Glutamatergic neuron (in vitro differentiated cells): ENCODE measurements at regions not wholly inside any gene's neighbourhood (a gene's known extent, or its start where the extent isn't known, plus 50 kb on each side); places are given as distances from the start of the nearest gene placed in this dataset.

Experiments used
- DNase-seq: peaks from one replicate; pipeline ENCODE4 v3.0.0; 2022
- H3K27ac Mint-ChIP-seq: one replicate; pipeline ENCODE4 v1.8.0; 2020; ENCODE audit warnings: mild to moderate bottlenecking, mixed read lengths, inconsistent platforms; ENCODE audit not compliant: unreplicated experiment
- H3K27me3 Mint-ChIP-seq: one replicate; pipeline ENCODE4 v1.8.0; 2020; ENCODE audit warnings: mild to moderate bottlenecking, moderate library complexity, mixed read lengths, inconsistent platforms; ENCODE audit not compliant: unreplicated experiment
- H3K36me3 Mint-ChIP-seq: one replicate; pipeline ENCODE4 v1.8.0; 2020; ENCODE audit warnings: mild to moderate bottlenecking, mixed read lengths, inconsistent platforms; ENCODE audit not compliant: unreplicated experiment
- H3K4me1 Mint-ChIP-seq: one replicate; pipeline ENCODE4 v1.8.0; 2020; ENCODE audit warnings: mild to moderate bottlenecking, low read depth, mixed read lengths, inconsistent platforms; ENCODE audit not compliant: unreplicated experiment
- H3K4me3 Mint-ChIP-seq: one replicate; pipeline ENCODE4 v1.8.0; 2020; ENCODE audit warnings: mild to moderate bottlenecking, mixed read lengths, inconsistent platforms; ENCODE audit not compliant: unreplicated experiment
- H3K9me3 Mint-ChIP-seq: one replicate; pipeline ENCODE4 v1.8.0; 2020; ENCODE audit warnings: mild to moderate bottlenecking, moderate library complexity, mixed read lengths, inconsistent platforms; ENCODE audit not compliant: unreplicated experiment
- TF ChIP-seq, protein P1 (sequence below): fragments of 200-600 bp; sonication (generic); IDR thresholded peaks from one replicate; pipeline ENCODE4 v1.5.0; 2021; ENCODE audit not compliant: partially characterized antibody, unreplicated experiment

DNA sequence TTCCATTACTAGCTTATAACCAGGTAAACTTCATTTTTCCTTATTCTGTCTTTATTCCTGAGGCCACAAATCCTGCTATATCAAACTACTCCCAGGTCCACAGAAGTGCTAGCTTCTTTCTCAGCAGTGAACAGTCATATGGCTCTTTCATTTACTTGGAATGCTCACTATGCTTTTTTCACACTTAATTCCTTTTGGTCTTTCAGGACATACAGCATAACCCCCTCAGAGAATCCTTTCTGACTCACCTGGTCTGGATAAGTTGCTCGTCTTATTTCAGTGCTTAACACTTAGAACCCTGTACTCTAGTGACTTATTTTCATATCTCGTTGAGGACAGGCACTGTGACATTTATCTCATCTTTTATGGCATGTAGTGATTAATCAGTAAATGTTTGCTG is 325.0 kb upstream of the UBE2E3 start:
- DNase-seq = no peak
- Mint-ChIP-seq H3K4me3 (no peak overlapping the region), H3K36me3 (no peaks in the 10 kb centered on the region), H3K27me3 (no peaks in the 10 kb centered on the region), H3K4me1 (no peaks in the 10 kb centered on the region), H3K9me3 (no peaks in the 10 kb centered on the region), H3K27ac (no peak overlapping the region)
- TF ChIP-seq, protein P1, sequence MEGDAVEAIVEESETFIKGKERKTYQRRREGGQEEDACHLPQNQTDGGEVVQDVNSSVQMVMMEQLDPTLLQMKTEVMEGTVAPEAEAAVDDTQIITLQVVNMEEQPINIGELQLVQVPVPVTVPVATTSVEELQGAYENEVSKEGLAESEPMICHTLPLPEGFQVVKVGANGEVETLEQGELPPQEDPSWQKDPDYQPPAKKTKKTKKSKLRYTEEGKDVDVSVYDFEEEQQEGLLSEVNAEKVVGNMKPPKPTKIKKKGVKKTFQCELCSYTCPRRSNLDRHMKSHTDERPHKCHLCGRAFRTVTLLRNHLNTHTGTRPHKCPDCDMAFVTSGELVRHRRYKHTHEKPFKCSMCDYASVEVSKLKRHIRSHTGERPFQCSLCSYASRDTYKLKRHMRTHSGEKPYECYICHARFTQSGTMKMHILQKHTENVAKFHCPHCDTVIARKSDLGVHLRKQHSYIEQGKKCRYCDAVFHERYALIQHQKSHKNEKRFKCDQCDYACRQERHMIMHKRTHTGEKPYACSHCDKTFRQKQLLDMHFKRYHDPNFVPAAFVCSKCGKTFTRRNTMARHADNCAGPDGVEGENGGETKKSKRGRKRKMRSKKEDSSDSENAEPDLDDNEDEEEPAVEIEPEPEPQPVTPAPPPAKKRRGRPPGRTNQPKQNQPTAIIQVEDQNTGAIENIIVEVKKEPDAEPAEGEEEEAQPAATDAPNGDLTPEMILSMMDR = no peak

DNA sequence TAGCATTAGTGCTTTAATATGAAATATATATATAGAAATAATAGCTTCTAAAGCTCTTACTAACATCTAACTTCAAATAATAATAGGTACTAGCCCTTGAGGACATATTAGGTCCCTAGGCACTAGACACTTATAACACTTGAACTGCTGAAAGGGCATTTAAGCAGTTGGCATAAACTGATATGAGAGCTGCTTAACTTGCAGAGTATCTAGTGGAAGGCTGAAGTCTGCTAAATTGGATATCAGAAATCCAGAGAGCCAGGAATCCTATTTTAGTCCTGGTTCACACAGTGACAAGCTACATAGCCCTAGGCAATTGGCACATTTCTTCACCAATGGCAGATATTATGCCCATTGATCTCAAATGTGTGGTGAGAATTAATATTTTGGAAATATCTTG is 326.9 kb upstream of the UBE2E3 start:
- Mint-ChIP-seq H3K9me3 (no peaks in the 10 kb centered on the region), H3K36me3 (no peaks in the 10 kb centered on the region), H3K27ac (no peak overlapping the region), H3K4me1 (no peaks in the 10 kb centered on the region), H3K4me3 (no peak overlapping the region), H3K27me3 (no peaks in the 10 kb centered on the region)
- DNase-seq = no peak
- TF ChIP-seq, protein P1 = no peak

DNA sequence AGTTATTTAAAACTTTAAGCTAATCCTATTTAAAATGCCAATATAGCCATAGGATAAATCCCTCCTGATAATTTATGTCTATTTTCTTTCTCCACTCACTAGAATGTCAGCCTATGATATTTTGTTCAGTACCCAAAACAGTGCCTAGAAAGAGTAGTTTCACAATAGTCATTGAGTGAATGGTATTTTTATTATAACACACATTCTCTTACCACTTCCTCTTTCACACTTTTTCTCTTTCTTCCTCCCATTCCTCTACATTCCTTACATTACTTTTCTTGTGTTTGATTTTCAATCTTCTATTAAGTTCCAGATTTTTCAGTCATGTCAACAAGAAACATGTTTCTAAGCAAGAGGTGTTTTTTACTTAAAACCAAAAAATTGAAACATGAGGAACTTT is 327.6 kb upstream of the UBE2E3 start:
- DNase-seq = no peak
- H3K27ac Mint-ChIP-seq = no peak overlapping the region
- no peak overlapping the region for H3K4me3 Mint-ChIP-seq
- no peaks in the 10 kb centered on the region for H3K36me3 Mint-ChIP-seq
- H3K9me3 Mint-ChIP-seq = no peaks in the 10 kb centered on the region
- no peaks in the 10 kb centered on the region for H3K27me3 Mint-ChIP-seq
- no peaks in the 10 kb centered on the region for H3K4me1 Mint-ChIP-seq
- TF ChIP-seq, protein P1 = no peak

DNA sequence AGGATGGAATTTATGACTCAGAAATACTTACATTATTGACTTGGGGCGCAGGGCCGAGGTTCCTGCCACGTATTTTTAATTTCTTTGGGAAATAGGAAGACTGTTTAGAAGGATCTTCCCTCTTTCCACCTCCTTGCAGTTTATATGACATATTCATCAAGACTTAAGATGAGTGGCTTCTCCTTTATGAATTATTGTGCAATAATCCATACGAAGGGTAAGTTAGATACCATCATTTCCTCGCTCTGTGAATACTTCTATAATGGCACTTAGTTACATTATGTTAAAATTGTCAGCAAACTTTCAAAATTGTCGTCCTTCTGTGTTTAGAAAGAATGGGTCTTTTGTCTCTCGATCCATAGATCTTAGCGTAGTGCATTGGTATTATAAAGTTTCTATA is 328.8 kb upstream of the UBE2E3 start:
- no peak for DNase-seq
- TF ChIP-seq, protein P1 = no peak
- Mint-ChIP-seq H3K27me3 (no peaks in the 10 kb centered on the region), H3K9me3 (no peaks in the 10 kb centered on the region), H3K27ac (no peak overlapping the region), H3K4me3 (no peak overlapping the region), H3K36me3 (no peaks in the 10 kb centered on the region), H3K4me1 (no peaks in the 10 kb centered on the region)

DNA sequence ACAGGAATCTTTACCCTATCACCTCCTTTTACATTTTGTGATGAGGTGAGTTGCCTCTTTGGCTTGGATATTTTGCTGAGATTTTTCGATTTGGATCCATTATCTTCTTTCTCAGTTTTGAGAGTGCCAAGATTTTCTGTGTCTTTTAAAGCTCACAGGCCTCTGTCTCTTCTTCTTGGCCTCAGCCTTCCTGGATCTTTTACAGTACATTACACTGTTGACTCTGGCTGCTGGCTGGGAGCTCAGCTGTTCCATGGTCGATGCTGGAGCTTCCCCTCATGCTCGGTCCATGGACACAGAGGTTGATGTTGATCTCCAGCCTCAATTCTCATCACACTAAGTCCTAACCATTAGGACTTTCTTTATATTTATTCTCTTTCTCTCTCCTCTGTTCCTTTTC is 332.8 kb upstream of the UBE2E3 start:
- no peak for DNase-seq
- Mint-ChIP-seq H3K9me3 (no peaks in the 10 kb centered on the region), H3K27me3 (no peaks in the 10 kb centered on the region), H3K27ac (no peak overlapping the region), H3K4me3 (no peak overlapping the region), H3K4me1 (no peaks in the 10 kb centered on the region), H3K36me3 (no peaks in the 10 kb centered on the region)
- TF ChIP-seq, protein P1 = no peak
